H1 (cell line): ENCODE measurements at regions not wholly inside any gene's neighbourhood (a gene's known extent, or its start where the extent isn't known, plus 50 kb on each side); places are given as distances from the start of the nearest gene placed in this dataset.

Experiments
- CTCF ChIA-PET: fragments of 300-600 bp; sonication (Branson Sonifier 250); formaldehyde crosslinking; loops from one replicate; lab custom pipeline; 2021; ENCODE audit not compliant: partially characterized antibody; lab: Charles Lee
- POLR2A ChIA-PET: fragments of 300-600 bp; sonication (Branson Sonifier 250); formaldehyde crosslinking; loops from one replicate; lab custom pipeline; 2021; ENCODE audit warnings: inconsistent platforms; ENCODE audit not compliant: partially characterized antibody; lab: Charles Lee
- DNase-seq, 2 experiments: peaks; one replicate each; pipeline versions ENCODE4 v3.0.0 to v3.0.0-alpha.2; 2010 to 2022; ENCODE audit warnings: low spot score in 2 of 2, low read depth in 1 of 2, mixed read lengths in 1 of 2
- FAIRE-seq: peaks from 2 replicates; lab custom pipeline; 2011; peaks lifted over from hg19 to GRCh38; lab: Jason Lieb, UNC
- H2AFZ ChIP-seq: 2 replicates; pipeline ENCODE4 v1.8.1; 2012; ENCODE audit warnings: low read length, inconsistent platforms
- H2AK5ac ChIP-seq: 2 replicates; pipeline ENCODE4 v1.6.1; 2013; ENCODE audit warnings: low read depth, low read length
- H2BK120ac ChIP-seq: replicated peaks from 2 replicates; pipeline ENCODE3; 2013; ENCODE audit warnings: low read depth, low read length, inconsistent platforms
- H2BK12ac ChIP-seq: 2 replicates; pipeline ENCODE4 v1.6.1; 2013; ENCODE audit warnings: low read depth, low read length
- H2BK15ac ChIP-seq: 2 replicates; pipeline ENCODE4 v1.6.1; 2013; ENCODE audit warnings: low read length
- H2BK20ac ChIP-seq: 2 replicates; pipeline ENCODE4 v1.6.1; 2013; ENCODE audit warnings: low read length
- H2BK5ac ChIP-seq: 2 replicates; pipeline ENCODE4 v1.6.1; 2013; ENCODE audit warnings: low read depth, low read length
- H3K14ac ChIP-seq: 2 replicates; pipeline ENCODE4 v1.6.1; 2013; ENCODE audit warnings: inconsistent platforms; ENCODE audit not compliant: insufficient read length
- H3K18ac ChIP-seq: 2 replicates; pipeline ENCODE4 v1.6.1; 2013; ENCODE audit warnings: low read length; ENCODE audit errors: extremely low read depth
- H3K23ac ChIP-seq: 2 replicates; pipeline ENCODE4 v1.6.1; 2013; ENCODE audit warnings: inconsistent platforms; ENCODE audit not compliant: insufficient read length
- H3K23me2 ChIP-seq: 2 replicates; pipeline ENCODE4 v1.6.1; 2013; ENCODE audit warnings: low read depth, low read length
- H3K27ac ChIP-seq: 2 replicates; pipeline ENCODE4 v1.6.1; 2011; ENCODE audit warnings: low read depth, low read length, inconsistent platforms
- H3K27me3 ChIP-seq, 4 experiments: replicated peaks in 1 of 4; 1 replicate in 1 of 4; 2 replicates in 3 of 4; pipeline versions ENCODE4 v1.6.1 to v1.8.1; 2011 to 2013; ENCODE audit warnings: low read length in 3 of 4, mild to moderate bottlenecking in 3 of 4, inconsistent platforms in 2 of 4, mixed read lengths in 2 of 4, moderate library complexity in 1 of 4; ENCODE audit not compliant: control insufficient read depth in 3 of 4, insufficient read depth in 3 of 4; ENCODE audit errors: extremely low read depth in 1 of 4
- H3K36me3 ChIP-seq, 4 experiments: 2 replicates each; pipeline versions ENCODE4 v1.6.1 to v1.8.1; 2011 to 2013; ENCODE audit warnings: mild to moderate bottlenecking in 4 of 4, low read length in 3 of 4, moderate library complexity in 2 of 4, control low read depth in 1 of 4, inconsistent platforms in 1 of 4; ENCODE audit not compliant: insufficient read depth in 4 of 4, control insufficient read depth in 2 of 4
- H3K4ac ChIP-seq: replicated peaks from 2 replicates; pipeline ENCODE3; 2013; ENCODE audit warnings: low read length, low read depth, mixed read lengths, inconsistent platforms; ENCODE audit not compliant: insufficient read length
- H3K4me1 ChIP-seq, 4 experiments: replicated peaks in 1 of 4; 1 replicate in 1 of 4; 2 replicates in 3 of 4; pipeline versions ENCODE4 v1.6.1 to v1.8.1; 2011 to 2013; ENCODE audit warnings: low read length in 3 of 4, inconsistent platforms in 2 of 4, mixed read lengths in 1 of 4; ENCODE audit not compliant: insufficient read depth in 4 of 4, control insufficient read depth in 3 of 4
- H3K4me2 ChIP-seq, 2 experiments: 2 replicates each; pipeline versions ENCODE4 v1.6.1 to v1.8.1; 2011 to 2013; ENCODE audit warnings: low read depth in 2 of 2, low read length in 2 of 2, control low read depth in 1 of 2, inconsistent platforms in 1 of 2, mild to moderate bottlenecking in 1 of 2; ENCODE audit not compliant: insufficient read depth in 1 of 2
- H3K4me3 ChIP-seq, 4 experiments: fragments of 200-600, 300-600 bp in 1 of 4; sonication (generic), shearing (Covaris generic), sonication (Bioruptor Twin) in 1 of 4; 2 replicates each; pipeline versions ENCODE4 v1.5.1 to v1.8.1; 2011 to 2016; ENCODE audit warnings: low read length in 4 of 4, low read depth in 3 of 4, control low read depth in 2 of 4, inconsistent platforms in 2 of 4, mild to moderate bottlenecking in 2 of 4, mixed read lengths in 1 of 4, moderate library complexity in 1 of 4; ENCODE audit not compliant: insufficient read depth in 2 of 4; ENCODE audit errors: extremely low read depth in 1 of 4
- H3K56ac ChIP-seq: replicated peaks from 2 replicates; pipeline ENCODE3; 2013; ENCODE audit warnings: low read depth, mild to moderate bottlenecking, mixed read lengths, low read length, inconsistent platforms; ENCODE audit not compliant: insufficient read length
- H3K79me1 ChIP-seq: 2 replicates; pipeline ENCODE4 v1.6.1; 2013; ENCODE audit warnings: low read depth, low read length, control low read depth
- H3K79me2 ChIP-seq, 2 experiments: 2 replicates each; pipeline versions ENCODE4 v1.6.1 to v1.8.1; 2012 to 2013; ENCODE audit warnings: low read length in 2 of 2, mild to moderate bottlenecking in 2 of 2, inconsistent platforms in 1 of 2; ENCODE audit not compliant: insufficient read depth in 2 of 2, control insufficient read depth in 1 of 2
- H3K9ac ChIP-seq, 4 experiments: replicated peaks in 1 of 4; 1 replicate in 1 of 4; 2 replicates in 3 of 4; pipeline versions ENCODE4 v1.6.1 to v1.8.1; 2011 to 2013; ENCODE audit warnings: low read depth in 3 of 4, low read length in 3 of 4, control low read depth in 2 of 4, mild to moderate bottlenecking in 2 of 4, moderate library complexity in 2 of 4, inconsistent platforms in 1 of 4; ENCODE audit errors: extremely low read depth in 1 of 4
- H3K9me3 ChIP-seq, 2 experiments: 2 replicates each; pipeline versions ENCODE4 v1.6.1 to v1.8.1; 2012 to 2013; ENCODE audit warnings: mild to moderate bottlenecking in 2 of 2, moderate library complexity in 2 of 2, control low read depth in 1 of 2, inconsistent platforms in 1 of 2, low read depth in 1 of 2, low read length in 1 of 2, mixed read lengths in 1 of 2; ENCODE audit not compliant: insufficient read depth in 2 of 2
- H4K20me1 ChIP-seq, 2 experiments: replicated peaks in 1 of 2; 2 replicates each; pipeline versions ENCODE3 to v1.8.1; 2011 to 2013; ENCODE audit warnings: inconsistent platforms in 2 of 2, low read length in 2 of 2, mild to moderate bottlenecking in 1 of 2; ENCODE audit not compliant: insufficient read depth in 2 of 2, control insufficient read depth in 1 of 2
- H4K5ac ChIP-seq: 2 replicates; pipeline ENCODE4 v1.6.1; 2013; ENCODE audit warnings: low read length, low read depth, mixed read lengths, inconsistent platforms; ENCODE audit not compliant: insufficient read length
- H4K8ac ChIP-seq: 2 replicates; pipeline ENCODE4 v1.8.0; 2013; ENCODE audit warnings: mild to moderate bottlenecking, moderate library complexity, low read length, inconsistent platforms; ENCODE audit not compliant: insufficient read depth; ENCODE audit errors: extremely low read depth
- H4K91ac ChIP-seq: replicated peaks from 2 replicates; pipeline ENCODE3; 2013; ENCODE audit warnings: low read length, mixed read lengths, inconsistent platforms; ENCODE audit not compliant: insufficient read length
- BACH1 ChIP-seq: IDR thresholded peaks from 2 replicates; pipeline ENCODE4 v1.6.1; 2012; ENCODE audit warnings: low read length, improper control_type of control experiment
- CHD1 ChIP-seq: IDR thresholded peaks from 2 replicates; pipeline ENCODE4 v1.6.1; 2012; ENCODE audit warnings: low read depth, low read length, improper control_type of control experiment
- CHD2 ChIP-seq: IDR thresholded peaks from 2 replicates; pipeline ENCODE4 v1.6.1; 2012; ENCODE audit warnings: low read length, improper control_type of control experiment
- EP300 ChIP-seq, 2 experiments: IDR thresholded peaks; 1 replicate in 1 of 2; 2 replicates in 1 of 2; pipeline ENCODE4 v1.6.1; 2011 to 2012; ENCODE audit warnings: low read depth in 2 of 2, low read length in 2 of 2, mild to moderate bottlenecking in 2 of 2, borderline replicate concordance in 1 of 2, inconsistent platforms in 1 of 2, moderate library complexity in 1 of 2
- EZH2 ChIP-seq: fragments of 200-600 bp; sonication (generic); IDR thresholded peaks from 2 replicates; pipeline ENCODE4 v1.7.1; 2012; ENCODE audit warnings: low read depth, mild to moderate bottlenecking, moderate library complexity, low read length, inconsistent platforms; ENCODE audit not compliant: severe bottlenecking
- KDM4A ChIP-seq: IDR thresholded peaks from one replicate; pipeline ENCODE4 v1.7.1; 2012; ENCODE audit warnings: low read depth, mild to moderate bottlenecking, moderate library complexity, low read length, inconsistent platforms; ENCODE audit not compliant: severe bottlenecking
- MAFK ChIP-seq: IDR thresholded peaks from 2 replicates; pipeline ENCODE4 v1.6.1; 2012; ENCODE audit warnings: low read depth, mild to moderate bottlenecking, improper control_type of control experiment, low read length
- NRF1 ChIP-seq: IDR thresholded peaks from 2 replicates; pipeline ENCODE4 v1.6.1; 2011; ENCODE audit warnings: mild to moderate bottlenecking, low read depth, low read length, improper control_type of control experiment
- POLR2A ChIP-seq, 2 experiments: IDR thresholded peaks; 1 replicate in 1 of 2; 2 replicates in 1 of 2; pipeline ENCODE4 v1.6.1; 2011; ENCODE audit warnings: low read depth in 2 of 2, low read length in 2 of 2, mild to moderate bottlenecking in 2 of 2; ENCODE audit errors: control extremely low read depth in 1 of 2
- RBBP5 ChIP-seq: IDR thresholded peaks from 2 replicates; pipeline ENCODE4 v1.7.1; 2012; ENCODE audit warnings: low read depth, mild to moderate bottlenecking, inconsistent platforms, low read length, moderate library complexity, borderline replicate concordance
- RFX5 ChIP-seq: IDR thresholded peaks from 2 replicates; pipeline ENCODE4 v1.6.1; 2011; ENCODE audit warnings: low read depth, low read length, improper control_type of control experiment, borderline replicate concordance
- RXRA ChIP-seq: IDR thresholded peaks from 2 replicates; pipeline ENCODE4 v1.6.1; 2011; ENCODE audit warnings: low read depth, mild to moderate bottlenecking, low read length, moderate library complexity; ENCODE audit not compliant: insufficient read depth
- SRF ChIP-seq: IDR thresholded peaks from 2 replicates; pipeline ENCODE4 v1.6.1; 2011; ENCODE audit warnings: mild to moderate bottlenecking, low read depth, low read length, moderate library complexity
- TAF7 ChIP-seq: optimal IDR thresholded peaks from 2 replicates; pipeline ENCODE3; 2011; ENCODE audit warnings: low read depth, mild to moderate bottlenecking, inconsistent platforms, low read length, moderate library complexity, borderline replicate concordance
- WGBS, 2 experiments: shearing (Covaris generic) in 1 of 2; methylation state at CpG; one replicate each; pipeline versions ENCODE4 v1.1.6 to v1.1.7; 2013 to 2015; ENCODE audit warnings: low lambda C conversion rate in 2 of 2, mixed read lengths in 2 of 2, inconsistent platforms in 1 of 2, low coverage in 1 of 2, missing lambda C conversion rate in 1 of 2; ENCODE audit not compliant: insufficient replicate concordance in 2 of 2, insufficient coverage in 1 of 2, insufficient read length in 1 of 2; ENCODE audit errors: extremely low coverage in 1 of 2, missing lambda C conversion rate in 1 of 2; 5-methylcytosine and 5-hydroxymethylcytosine counted together

DNA sequence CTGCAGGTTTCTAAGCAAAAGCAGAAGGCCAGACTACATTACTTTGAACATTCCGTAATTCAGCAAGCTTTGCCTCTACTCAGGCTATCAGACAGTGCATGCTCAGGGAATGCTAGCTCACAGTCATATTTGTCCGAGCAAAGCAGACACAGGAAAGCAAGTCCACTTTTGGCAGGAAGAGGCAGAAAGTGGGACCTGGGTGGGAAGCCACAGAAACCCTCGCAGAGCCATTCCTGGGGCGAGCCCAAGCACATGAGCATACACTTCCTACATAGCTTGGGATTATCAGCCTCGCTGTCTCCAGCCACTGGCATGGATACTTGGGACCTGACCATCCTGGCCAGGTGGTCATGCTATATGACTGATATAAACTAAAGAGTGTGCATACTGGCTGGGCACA is 113.3 kb downstream of the TRIM29 start:
- Histone ChIP-seq H3K36me3 (no peaks in the 10 kb centered on the region), H2BK5ac (peak overlapping the region; percentile 3; the same call in 1 of the 2 replicates), H3K27ac (no peak overlapping the region), H3K23me2 (no peaks in the 10 kb centered on the region), H4K5ac (no peak overlapping the region), H3K79me1 (no peaks in the 10 kb centered on the region), H3K4ac (peak overlapping the region; percentile 15), H3K9me3 (no peaks in the 10 kb centered on the region), H3K4me2 (no peak overlapping the region), H2AK5ac (peak overlapping the region; percentile 25; the same call in 1 of the 2 replicates), H2BK120ac (no peak overlapping the region), H3K18ac (no peak overlapping the region; the same call in 1 of the 2 replicates), H3K23ac (no peak overlapping the region), H3K4me3 (no peak overlapping the region), H3K9ac (no peak overlapping the region), H3K27me3 (peaks cover 0 to 2% (median 0%) of the 10 kb centered on the region in 4 experiments; a peak in 1 of 7 replicates), H2BK12ac (no peak overlapping the region; the same call in 1 of the 2 replicates), H2AFZ (no peak overlapping the region), H2BK20ac (peak overlapping the region; percentile 74), H3K14ac (no peak overlapping the region), H3K56ac (no peak overlapping the region), H3K4me1 (peaks cover 4 to 20% (median 13%) of the 10 kb centered on the region in 4 experiments), H4K91ac (no peak overlapping the region), H4K20me1 (no peaks in the 10 kb centered on the region), H2BK15ac (peak overlapping the region; percentile 46; the same call in 1 of the 2 replicates), H3K79me2 (no peaks in the 10 kb centered on the region), H4K8ac (no peak overlapping the region)
- ChIA-PET CTCF (interaction anchor here (0.7 to 1.9 kb wide), 11 partner anchors 11 to 544 kb away, joined by 3 to 9 read pairs (median 3); no protein-coding TSS in a partner anchor), POLR2A (interaction anchor here (0.6 to 2.6 kb wide), 3 partner anchors 15 to 313 kb away, joined by 3 to 6 read pairs (median 5); no protein-coding TSS in a partner anchor)
- peak in 1 of 2 experiments; percentile 39 for DNase-seq
- TF ChIP-seq EZH2 (no peak), TAF7 (no peak), RBBP5 (no peak), RXRA (no peak), BACH1 (no peak), RFX5 (no peak), SRF (no peak), KDM4A (no peak), CHD2 (no peak), NRF1 (no peak), EP300 (IDR thresholded peaks at IDR 0.05; ENCODE audit: borderline replicate concordance in 1 of 2, low read depth in 2 of 2, low read length in 2 of 2) (no peak), POLR2A (IDR thresholded peaks at IDR 0.05; ENCODE audit: control extremely low read depth in 1 of 2, low read depth in 2 of 2, low read length in 2 of 2) (no peak), MAFK (no peak), CHD1 (no peak)
- WGBS, 2 experiments: 79% methylated on average over 5 of the region's 5 CpGs; no CpG with 5 or more reads in 1 of the 2 experiments
- FAIRE-seq: no peak
